ENCODE measurements at regions not wholly inside any gene's neighbourhood (a gene's known extent, or its start where the extent isn't known, plus 50 kb on each side); places are given as distances from the start of the nearest gene placed in this dataset.
A peak's percentile ranks its signal among the peaks of the same experiment; 100 is the strongest.
"Not testable (repeated sequence)": the region's sequence is repeated elsewhere in the genome, so short reads cannot be mapped to it uniquely, and the experiment has no call there.

GRCh38 chr1:145553795-145554194 lies 54.0 kb upstream of the GPR89A start:
- DNase-seq: not testable (repeated sequence)

DNA sequence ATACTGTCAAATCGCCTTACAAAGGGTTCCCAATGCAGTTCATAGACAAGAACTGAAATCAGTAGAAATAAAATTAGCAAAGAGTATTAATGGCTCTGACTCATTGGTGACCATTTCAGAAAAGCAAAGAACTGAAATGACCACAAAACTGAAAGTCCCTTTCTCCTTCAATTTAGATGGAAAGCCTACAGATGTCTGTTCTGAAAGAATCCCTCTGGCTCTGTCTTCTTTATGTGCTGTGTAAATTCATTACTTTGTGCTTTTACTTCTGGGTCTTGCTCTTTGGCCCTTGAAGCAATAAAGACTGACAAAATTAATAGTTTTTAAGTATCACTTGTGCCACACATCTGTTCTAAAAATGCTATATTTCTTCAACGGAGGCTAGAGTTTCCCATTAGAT lies 62.7 kb upstream of the GPR89A start:
- DNase-seq: no peak

- not testable (repeated sequence) for DNase-seq
Observed at GRCh38 chr1:145541685-145542084, 66.1 kb upstream of the GPR89A start.

GRCh38 chr1:145541246-145541645 lies 66.5 kb upstream of the GPR89A start:
- not testable (repeated sequence) for DNase-seq

- not testable (repeated sequence) for DNase-seq
Observed at GRCh38 chr1:145538118-145538882, 69.5 kb upstream of the GPR89A start.

- not testable (repeated sequence) for DNase-seq
Observed at GRCh38 chr1:145537003-145537402, 70.8 kb upstream of the GPR89A start.

DNA sequence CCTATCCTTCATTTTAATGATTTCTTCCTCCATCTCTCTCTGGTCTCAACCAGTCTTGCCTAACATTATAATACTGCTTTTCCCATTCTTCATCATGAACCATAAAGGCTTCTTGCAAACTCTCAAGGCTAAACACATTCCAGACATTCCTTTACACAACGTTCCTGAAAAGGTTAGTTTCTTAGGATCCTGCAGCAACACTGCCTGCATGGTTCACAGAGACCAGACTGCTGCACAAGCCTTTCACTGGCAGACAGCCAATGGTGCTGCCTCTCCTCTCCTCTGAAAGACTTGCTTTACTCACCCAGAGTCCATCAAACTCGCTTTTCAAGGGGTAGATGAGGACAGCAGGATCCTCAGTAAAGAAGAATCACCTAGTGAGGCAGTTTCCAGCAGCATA lies 72.3 kb upstream of the GPR89A start:
- DNase-seq: not testable (repeated sequence)

- DNase-seq: not testable (repeated sequence)
Observed at GRCh38 chr1:145528068-145528564, 79.7 kb upstream of the GPR89A start.

DNA sequence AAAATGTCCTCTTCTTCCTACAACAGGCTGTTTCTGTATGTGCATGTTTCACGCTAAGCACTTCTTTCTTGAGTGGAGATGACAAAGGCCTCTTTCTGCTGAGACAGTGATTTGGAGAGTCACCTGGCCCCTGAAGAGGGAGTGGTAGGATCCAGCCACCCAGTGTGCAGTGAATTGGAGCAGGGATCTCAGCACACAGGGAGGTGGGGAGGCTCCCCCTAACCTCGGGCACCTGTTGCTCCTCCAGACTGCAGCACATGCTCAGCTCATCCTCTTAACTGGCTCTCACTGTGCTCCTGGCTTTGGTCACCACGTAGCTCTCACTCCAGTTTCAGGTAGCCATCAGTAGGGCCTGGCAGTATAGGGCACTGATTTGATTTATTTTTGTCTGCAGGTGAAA lies 87.6 kb upstream of the GPR89A start:
- not testable (repeated sequence) for DNase-seq

- not testable (repeated sequence) for DNase-seq
Observed at GRCh38 chr1:145519302-145519701, 88.5 kb upstream of the GPR89A start.

GRCh38 chr1:145513017-145513416 lies 87.6 kb upstream of the NBPF20 start:
- DNase-seq: not testable (repeated sequence)

DNA sequence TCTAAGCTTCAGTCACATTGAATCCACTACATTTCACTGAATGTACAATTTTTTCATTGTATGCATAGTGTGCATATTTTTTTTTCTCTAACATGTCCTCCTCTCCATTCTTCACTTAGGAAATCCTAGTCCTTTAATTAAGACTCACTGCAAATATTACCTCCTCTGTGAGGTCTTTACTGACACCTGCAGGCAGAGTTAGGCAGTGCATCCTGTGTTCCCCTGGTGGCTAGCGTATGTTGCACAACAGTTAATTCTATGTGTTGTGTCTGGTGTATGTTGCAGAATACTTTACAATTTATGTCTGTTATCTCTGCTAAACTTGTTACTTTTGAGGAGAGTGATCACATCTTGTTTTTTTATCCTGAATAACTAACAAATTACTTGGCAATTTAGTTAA lies 82.7 kb upstream of the NBPF20 start:
- DNase-seq: not testable (repeated sequence)

DNA sequence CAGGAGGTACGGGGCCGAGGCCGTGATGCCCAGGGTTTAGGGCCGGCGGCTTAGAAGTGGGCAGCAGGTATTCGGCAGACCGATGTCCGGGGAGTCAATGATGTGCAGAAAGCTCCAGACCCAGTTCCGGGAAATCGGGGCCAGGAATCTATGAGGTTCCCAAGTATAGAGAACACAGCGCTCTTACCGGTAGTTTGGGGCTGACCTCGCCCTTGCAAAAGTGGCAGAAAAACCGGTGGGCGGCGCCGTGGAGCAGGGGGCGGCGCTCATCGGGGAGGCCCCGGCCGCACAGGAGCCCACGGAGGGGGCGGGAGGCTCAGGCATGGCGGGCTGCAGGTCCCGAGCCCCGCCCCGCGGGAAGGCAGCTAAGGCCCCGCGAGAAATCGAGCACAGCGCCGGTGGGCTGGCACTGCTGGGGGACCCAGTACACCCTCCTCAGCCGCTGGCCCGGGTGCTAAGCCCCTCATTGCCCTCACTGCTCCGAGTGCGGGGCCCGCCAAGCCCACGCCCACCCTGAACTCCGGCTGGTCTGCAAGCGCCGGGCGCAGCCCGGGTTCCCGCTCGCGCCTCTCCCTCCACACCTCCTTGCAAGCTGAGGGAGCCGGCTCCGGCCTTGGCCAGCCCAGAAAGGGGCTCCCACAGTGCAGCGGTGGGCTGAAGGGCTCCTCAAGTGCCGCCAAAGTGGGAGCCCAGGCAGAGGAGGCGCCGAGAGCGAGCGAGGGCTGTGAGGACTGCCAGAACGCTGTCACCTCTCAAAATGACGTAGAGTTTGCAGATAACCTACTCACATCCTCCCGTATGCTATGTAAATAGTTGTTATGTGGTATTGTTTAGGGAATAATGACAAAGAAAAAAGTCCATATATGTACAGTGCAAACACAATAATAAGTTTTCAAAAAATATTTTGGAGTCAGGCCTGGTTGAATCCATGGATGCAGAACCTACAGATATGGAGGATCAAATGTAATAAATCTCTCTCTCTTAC lies 80.6 kb upstream of the NBPF20 start:
- DNase-seq: not testable (repeated sequence)

DNA sequence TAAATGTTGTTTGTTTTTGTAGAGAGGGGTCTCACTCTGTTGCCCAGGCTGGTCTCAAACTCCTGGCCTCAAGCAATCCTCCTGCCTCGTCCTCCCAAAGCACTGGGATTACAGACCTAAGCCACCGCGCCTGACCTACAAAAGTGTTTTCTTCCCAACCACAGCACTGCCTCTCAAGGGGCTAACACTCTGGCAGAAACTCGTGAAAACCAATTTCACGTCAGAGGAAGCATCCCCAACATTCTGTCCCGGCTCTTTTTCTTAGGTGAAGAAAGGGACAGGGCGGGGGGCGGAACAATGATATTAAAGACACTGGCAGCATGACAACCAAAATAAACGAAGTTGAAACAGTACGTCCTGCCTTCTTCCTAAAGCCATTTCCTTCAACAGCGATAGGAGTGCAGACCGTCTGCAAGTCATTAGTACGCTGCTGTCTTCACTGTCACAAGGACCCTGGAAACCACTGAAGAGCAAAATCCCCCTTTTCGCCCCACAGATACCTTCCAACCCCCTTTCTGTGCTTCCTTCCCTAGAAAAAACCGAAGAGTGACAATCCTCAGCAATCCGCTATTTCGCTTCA lies 79.5 kb upstream of the NBPF20 start:
- not testable (repeated sequence) for DNase-seq

DNA sequence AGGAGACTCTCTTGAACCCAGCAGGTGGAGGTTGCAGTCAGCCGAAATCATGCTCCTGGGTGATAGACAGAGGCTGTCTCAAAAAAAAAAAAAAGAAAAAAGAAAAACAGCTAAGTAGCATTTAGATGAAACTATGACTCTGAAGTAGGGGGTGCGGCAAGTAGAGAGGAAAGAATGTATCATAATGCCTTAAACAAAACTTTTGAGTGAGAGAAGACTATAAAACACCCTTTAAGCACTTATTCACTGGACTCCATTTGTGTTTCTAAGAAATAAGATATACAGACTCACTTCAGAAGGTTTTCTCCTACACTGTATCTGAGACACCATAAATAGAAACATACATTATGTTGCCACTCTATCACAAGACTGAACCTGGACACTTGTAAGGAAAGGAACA lies 78.9 kb upstream of the NBPF20 start:
- DNase-seq: not testable (repeated sequence)

- not testable (repeated sequence) for DNase-seq
Observed at GRCh38 chr1:145500251-145500650, 74.8 kb upstream of the NBPF20 start.

GRCh38 chr1:145495077-145495871 lies 69.9 kb upstream of the NBPF20 start:
- not testable (repeated sequence) for DNase-seq

- not testable (repeated sequence) for DNase-seq
Observed at GRCh38 chr1:145488193-145488933, 63.0 kb upstream of the NBPF20 start.

GRCh38 chr1:145487156-145487555 lies 61.8 kb upstream of the NBPF20 start:
- DNase-seq: not testable (repeated sequence)

- DNase-seq: peak; percentile 30 to 40 (median 34)
Observed at GRCh38 chr1:145484257-145484656, 58.9 kb upstream of the NBPF20 start.
